WTC11 (cell line): ENCODE measurements at regions not wholly inside any gene's neighbourhood (a gene's known extent, or its start where the extent isn't known, plus 50 kb on each side); places are given as distances from the start of the nearest gene placed in this dataset.

Experiments used
- ATAC-seq: fragments of 200-7000 bp; cut with Tn5 transposase; 2 replicates; pipeline ENCODE4 v1.10.0; 2021; ENCODE audit warnings: mild to moderate bottlenecking, moderate library complexity
- CTCF ChIA-PET: fragments of 300-600 bp; sonication (Branson Sonifier 250); formaldehyde crosslinking; loops from one replicate; lab custom pipeline; 2021; ENCODE audit warnings: antibody characterized with exemption; lab: Charles Lee
- POLR2A ChIA-PET: fragments of 350-600 bp; sonication (Branson Sonifier 250); formaldehyde crosslinking; loops from one replicate; lab custom pipeline; 2021; ENCODE audit warnings: antibody characterized with exemption; lab: Charles Lee
- DNase-seq: peaks from one replicate; pipeline ENCODE4 v3.0.0; 2021; ENCODE audit warnings: low spot score
- H3K27ac Mint-ChIP-seq: 2 replicates; pipeline ENCODE4 v1.8.0; 2021; ENCODE audit warnings: mixed read lengths
- H3K27me3 Mint-ChIP-seq: 2 replicates; pipeline ENCODE4 v1.8.0; 2021; ENCODE audit warnings: low read depth, mild to moderate bottlenecking, moderate library complexity, mixed read lengths
- H3K36me3 Mint-ChIP-seq: 2 replicates; pipeline ENCODE4 v1.8.0; 2021; ENCODE audit warnings: mixed read lengths
- H3K4me1 Mint-ChIP-seq: 2 replicates; pipeline ENCODE4 v1.8.0; 2022; ENCODE audit warnings: mixed read lengths
- H3K4me3 Mint-ChIP-seq: 2 replicates; pipeline ENCODE4 v1.8.0; 2021; ENCODE audit warnings: mild to moderate bottlenecking, moderate library complexity, mixed read lengths
- H3K9me3 Mint-ChIP-seq: 2 replicates; pipeline ENCODE4 v1.8.0; 2021; ENCODE audit warnings: mixed read lengths
- ATF2 ChIP-seq: sonication (generic); formaldehyde crosslinking; IDR thresholded peaks from 2 replicates; pipeline ENCODE4 v1.8.1; 2022; ENCODE audit warnings: low read depth, missing genetic modification reagents, borderline replicate concordance
- ATF6 ChIP-seq: sonication (generic); formaldehyde crosslinking; IDR thresholded peaks from 2 replicates; pipeline ENCODE4 v1.8.1; 2023; ENCODE audit warnings: mild to moderate bottlenecking, missing genetic modification reagents
- CTCF ChIP-seq: fragments of 200-600 bp; IDR thresholded peaks from 2 replicates; pipeline ENCODE4 v1.8.0; 2022; ENCODE audit warnings: antibody characterized with exemption
- FOXJ3 ChIP-seq: sonication (generic); formaldehyde crosslinking; IDR thresholded peaks from 2 replicates; pipeline ENCODE4 v1.9.0; 2021; ENCODE audit warnings: missing genetic modification reagents, mild to moderate bottlenecking, borderline replicate concordance
- FOXP1 ChIP-seq: sonication (generic); formaldehyde crosslinking; IDR thresholded peaks from 2 replicates; pipeline ENCODE4 v1.8.0; 2022; ENCODE audit warnings: missing genetic modification reagents, mild to moderate bottlenecking, moderate library complexity, borderline replicate concordance
- IRF2 ChIP-seq: sonication (generic); formaldehyde crosslinking; IDR thresholded peaks from 2 replicates; pipeline ENCODE4 v1.8.0; 2022; ENCODE audit warnings: low read depth, missing genetic modification reagents, borderline replicate concordance
- MAX ChIP-seq: sonication (generic); formaldehyde crosslinking; IDR thresholded peaks from 2 replicates; pipeline ENCODE4 v1.8.0; 2022; ENCODE audit warnings: mild to moderate bottlenecking, missing genetic modification reagents
- MXD4 ChIP-seq: fragments of 250-450 bp; sonication (Bioruptor Pico); IDR thresholded peaks from 2 replicates; pipeline ENCODE4 v1.8.0; 2021; ENCODE audit warnings: mild to moderate bottlenecking, moderate library complexity, borderline replicate concordance
- MYBL2 ChIP-seq: sonication (generic); formaldehyde crosslinking; IDR thresholded peaks from 2 replicates; pipeline ENCODE4 v1.8.1; 2023; ENCODE audit warnings: mild to moderate bottlenecking, moderate library complexity, missing genetic modification reagents
- NR3C1 ChIP-seq: sonication (generic); formaldehyde crosslinking; conservative IDR thresholded peaks from 2 replicates; pipeline ENCODE4 v1.8.1; 2023; ENCODE audit warnings: low read depth, mild to moderate bottlenecking, missing genetic modification reagents
- SMAD3 ChIP-seq: sonication (generic); formaldehyde crosslinking; IDR thresholded peaks from 2 replicates; pipeline ENCODE4 v1.8.0; 2022; ENCODE audit warnings: missing genetic modification reagents, mild to moderate bottlenecking, borderline replicate concordance
- SP1 ChIP-seq: sonication (generic); formaldehyde crosslinking; conservative IDR thresholded peaks from 2 replicates; pipeline ENCODE4 v1.8.1; 2022; ENCODE audit warnings: missing genetic modification reagents
- STAT6 ChIP-seq: sonication (generic); formaldehyde crosslinking; conservative IDR thresholded peaks from 2 replicates; pipeline ENCODE4 v1.8.1; 2023; ENCODE audit warnings: mild to moderate bottlenecking, low read depth, missing genetic modification reagents, moderate library complexity
- TCF7 ChIP-seq: sonication (generic); formaldehyde crosslinking; IDR thresholded peaks from 2 replicates; pipeline ENCODE4 v1.8.0; 2022; ENCODE audit warnings: mild to moderate bottlenecking, low read depth, missing genetic modification reagents, moderate library complexity
- TP53 ChIP-seq: sonication (generic); formaldehyde crosslinking; IDR thresholded peaks from 2 replicates; pipeline ENCODE4 v1.8.1; 2023; ENCODE audit warnings: mild to moderate bottlenecking, missing genetic modification reagents
- ZNF121 ChIP-seq: sonication (generic); formaldehyde crosslinking; IDR thresholded peaks from 2 replicates; pipeline ENCODE4 v1.8.0; 2023; ENCODE audit warnings: missing genetic modification reagents
- ZNF219 ChIP-seq: sonication (generic); formaldehyde crosslinking; IDR thresholded peaks from 2 replicates; pipeline ENCODE4 v1.8.0; 2023; ENCODE audit warnings: missing genetic modification reagents, mild to moderate bottlenecking, borderline replicate concordance
- ZNF317 ChIP-seq: sonication (generic); formaldehyde crosslinking; IDR thresholded peaks from 2 replicates; pipeline ENCODE4 v1.8.1; 2023; ENCODE audit warnings: low read depth, mild to moderate bottlenecking, moderate library complexity, missing genetic modification reagents, borderline replicate concordance
- ZNF425 ChIP-seq: fragments of 250-450 bp; sonication (Bioruptor Pico); conservative IDR thresholded peaks from 2 replicates; pipeline ENCODE4 v1.9.0; 2021; ENCODE audit warnings: mild to moderate bottlenecking
- TF ChIP-seq, protein P1 (sequence below): sonication (generic); formaldehyde crosslinking; IDR thresholded peaks from 2 replicates; pipeline ENCODE4 v1.8.1; 2022; ENCODE audit warnings: missing genetic modification reagents, borderline replicate concordance

DNA sequence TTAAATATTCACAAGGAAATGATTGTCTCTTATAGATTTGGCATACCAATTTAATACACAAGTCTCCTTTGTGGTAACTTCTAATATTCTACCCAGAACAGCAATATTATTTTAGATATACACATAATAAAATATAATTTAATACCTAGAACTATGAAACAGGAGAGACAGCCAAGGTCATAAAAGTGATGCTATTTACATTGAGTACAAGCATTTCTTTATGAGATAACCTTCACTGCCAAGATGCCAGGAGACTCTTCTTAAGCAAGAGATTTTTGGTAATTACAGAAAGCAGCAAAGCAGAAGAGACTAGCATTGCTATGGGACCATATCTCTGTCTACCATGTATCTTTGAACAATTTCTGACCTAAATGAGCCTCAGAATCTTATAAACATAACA, 764.6 kb upstream of the GHITM start (continued):
- no peak for TF ChIP-seq CTCF
- TF ChIP-seq SMAD3 = no peak
- TF ChIP-seq FOXJ3 (CRISPR knock-in tag) = no peak
- TF ChIP-seq, protein P1, sequence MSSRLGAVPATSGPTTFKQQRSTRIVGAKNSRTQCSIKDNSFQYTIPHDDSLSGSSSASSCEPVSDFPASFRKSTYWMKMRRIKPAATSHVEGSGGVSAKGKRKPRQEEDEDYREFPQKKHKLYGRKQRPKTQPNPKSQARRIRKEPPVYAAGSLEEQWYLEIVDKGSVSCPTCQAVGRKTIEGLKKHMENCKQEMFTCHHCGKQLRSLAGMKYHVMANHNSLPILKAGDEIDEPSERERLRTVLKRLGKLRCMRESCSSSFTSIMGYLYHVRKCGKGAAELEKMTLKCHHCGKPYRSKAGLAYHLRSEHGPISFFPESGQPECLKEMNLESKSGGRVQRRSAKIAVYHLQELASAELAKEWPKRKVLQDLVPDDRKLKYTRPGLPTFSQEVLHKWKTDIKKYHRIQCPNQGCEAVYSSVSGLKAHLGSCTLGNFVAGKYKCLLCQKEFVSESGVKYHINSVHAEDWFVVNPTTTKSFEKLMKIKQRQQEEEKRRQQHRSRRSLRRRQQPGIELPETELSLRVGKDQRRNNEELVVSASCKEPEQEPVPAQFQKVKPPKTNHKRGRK (CRISPR knock-in tag) = no peak
- no peak for TF ChIP-seq TP53 (CRISPR knock-in tag)
- no peak for TF ChIP-seq SP1 (CRISPR knock-in tag)
- TF ChIP-seq FOXP1 = no peak
- TF ChIP-seq ATF2 (CRISPR knock-in tag) = no peak
- no peak for TF ChIP-seq MYBL2 (CRISPR knock-in tag)
- TF ChIP-seq ZNF219 = no peak

DNA sequence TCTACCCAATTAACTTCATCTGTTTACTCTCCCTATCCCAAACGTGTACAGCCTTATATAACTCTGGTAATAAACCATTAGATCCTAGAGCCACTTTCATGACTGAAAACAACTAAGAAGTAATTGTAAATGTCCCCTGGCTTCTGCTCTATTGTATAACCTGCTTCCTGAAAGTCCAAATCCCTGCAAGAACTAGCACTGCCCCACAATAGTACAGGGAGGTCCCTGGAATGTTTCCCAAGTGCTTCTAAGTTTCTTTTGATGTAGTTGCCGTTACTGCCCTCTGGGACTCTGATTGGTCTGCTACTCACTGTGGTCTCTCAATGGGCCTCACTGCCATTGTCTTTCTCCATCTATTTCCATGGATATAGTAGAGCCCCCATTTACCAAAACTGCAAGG, 764.0 kb upstream of the GHITM start:
- peaks cover 7% of the 10 kb centered on the region for H3K4me1 Mint-ChIP-seq
- ATAC-seq = no peak
- ChIA-PET CTCF (no interaction called here), POLR2A (no interaction called here)
- H3K27ac Mint-ChIP-seq = no peak overlapping the region
- H3K4me3 Mint-ChIP-seq = no peak overlapping the region
- DNase-seq = no peak
- no peaks in the 10 kb centered on the region for H3K27me3 Mint-ChIP-seq
- H3K36me3 Mint-ChIP-seq = no peaks in the 10 kb centered on the region
- H3K9me3 Mint-ChIP-seq = no peaks in the 10 kb centered on the region
- no peak for TF ChIP-seq ZNF425
- no peak for TF ChIP-seq MXD4 (CRISPR knock-in tag)
- no peak for TF ChIP-seq NR3C1 (CRISPR knock-in tag)
- TF ChIP-seq MYBL2 (CRISPR knock-in tag) = no peak
- no peak for TF ChIP-seq SMAD3
- TF ChIP-seq TCF7 = no peak
- no peak for TF ChIP-seq STAT6 (CRISPR knock-in tag)
- TF ChIP-seq ZNF317 (CRISPR knock-in tag) = no peak
- no peak for TF ChIP-seq ATF6
- TF ChIP-seq MAX = no peak
- TF ChIP-seq SP1 (CRISPR knock-in tag) = no peak
- TF ChIP-seq ZNF121 (CRISPR knock-in tag) = no peak
- TF ChIP-seq ZNF219 = no peak
- TF ChIP-seq IRF2 (CRISPR knock-in tag) = no peak
